ENCODE measurements at regions not wholly inside any gene's neighbourhood (a gene's known extent, or its start where the extent isn't known, plus 50 kb on each side); places are given as distances from the start of the nearest gene placed in this dataset.

DNA sequence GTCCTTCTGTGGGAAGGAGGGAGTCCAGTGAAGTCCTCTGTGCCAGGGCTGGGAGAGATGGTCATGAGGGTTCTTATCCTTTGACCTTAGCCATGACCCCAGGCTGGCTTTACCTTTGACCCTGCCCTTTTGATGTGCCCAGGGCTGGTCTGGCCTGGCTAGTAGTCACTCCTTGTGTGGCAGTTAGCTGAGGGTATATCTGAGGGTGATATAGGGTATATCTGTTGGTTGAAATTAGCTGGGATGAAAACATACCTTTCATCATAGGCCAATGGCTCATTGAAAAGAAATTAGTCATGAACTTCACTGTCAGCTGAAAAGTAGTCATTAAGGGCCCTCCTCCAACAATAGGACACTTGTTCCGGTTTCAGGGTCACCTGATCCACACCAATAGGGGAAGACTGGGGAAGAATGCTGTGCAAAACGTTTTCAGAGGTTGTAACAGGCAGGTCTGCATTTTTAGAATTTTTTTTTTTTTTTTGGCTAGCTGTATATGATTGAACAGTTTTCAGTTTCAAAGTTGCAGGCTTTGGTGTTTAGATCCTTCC, 74.6 kb upstream of the STOX2 start:
- Histone ChIP-seq H3K27ac (no peak overlapping the region), H3K4me1 (0 out of 3 replicates have a peak, but pooled peaks cover 7% of the 10 kb centered on the region), H3K4me2 (no peak overlapping the region), H3K4me3 (no peak overlapping the region), H3K9me3 (no peaks in the 10 kb centered on the region)
- ChIA-PET POLR2A (no interaction called here), CTCF (interaction anchor here (0.6 to 2.0 kb wide), 4 partner anchors 10 to 338 kb away, joined by 3 to 11 read pairs (median 4); no protein-coding TSS in a partner anchor)
- TF ChIP-seq HDAC2 (IDR thresholded peaks at IDR 0.05) = no peak
- TF ChIP-seq, protein P1, sequence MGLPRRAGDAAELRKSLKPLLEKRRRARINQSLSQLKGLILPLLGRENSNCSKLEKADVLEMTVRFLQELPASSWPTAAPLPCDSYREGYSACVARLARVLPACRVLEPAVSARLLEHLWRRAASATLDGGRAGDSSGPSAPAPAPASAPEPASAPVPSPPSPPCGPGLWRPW (IDR thresholded peaks at IDR 0.05) = no peak
- no peak for TF ChIP-seq EHF (CRISPR knock-in tag; IDR thresholded peaks at IDR 0.05)
- no peak for TF ChIP-seq BHLHE40 (IDR thresholded peaks at IDR 0.05; ENCODE audit: low read depth, low read length)
- no peak for TF ChIP-seq JUNB (IDR thresholded peaks at IDR 0.05)
- TF ChIP-seq PHF8 (IDR thresholded peaks at IDR 0.05; ENCODE audit: borderline replicate concordance, low read depth) = no peak
- TF ChIP-seq FOSL2 (IDR thresholded peaks at IDR 0.05) = no peak
- no peak for TF ChIP-seq FOSL2 (CRISPR knock-in tag; IDR thresholded peaks at IDR 0.05)
- TF ChIP-seq ZC3H11A (IDR thresholded peaks at IDR 0.05) = no peak
- TF ChIP-seq SREBF2 (IDR thresholded peaks at IDR 0.05) = no peak
- no peak for TF ChIP-seq GATA3 (IDR thresholded peaks at IDR 0.05; ENCODE audit: borderline replicate concordance)
- no peak for TF ChIP-seq HOXB5 (CRISPR knock-in tag; IDR thresholded peaks at IDR 0.05)
- no peak for TF ChIP-seq ZFP36 (IDR thresholded peaks at IDR 0.05; ENCODE audit: borderline replicate concordance, partially characterized antibody)
- no peak for TF ChIP-seq RAD21 (conservative IDR thresholded peaks at IDR 0.05 in 1 of 2, IDR thresholded peaks at IDR 0.05 in 1 of 2)
- TF ChIP-seq, protein P2, sequence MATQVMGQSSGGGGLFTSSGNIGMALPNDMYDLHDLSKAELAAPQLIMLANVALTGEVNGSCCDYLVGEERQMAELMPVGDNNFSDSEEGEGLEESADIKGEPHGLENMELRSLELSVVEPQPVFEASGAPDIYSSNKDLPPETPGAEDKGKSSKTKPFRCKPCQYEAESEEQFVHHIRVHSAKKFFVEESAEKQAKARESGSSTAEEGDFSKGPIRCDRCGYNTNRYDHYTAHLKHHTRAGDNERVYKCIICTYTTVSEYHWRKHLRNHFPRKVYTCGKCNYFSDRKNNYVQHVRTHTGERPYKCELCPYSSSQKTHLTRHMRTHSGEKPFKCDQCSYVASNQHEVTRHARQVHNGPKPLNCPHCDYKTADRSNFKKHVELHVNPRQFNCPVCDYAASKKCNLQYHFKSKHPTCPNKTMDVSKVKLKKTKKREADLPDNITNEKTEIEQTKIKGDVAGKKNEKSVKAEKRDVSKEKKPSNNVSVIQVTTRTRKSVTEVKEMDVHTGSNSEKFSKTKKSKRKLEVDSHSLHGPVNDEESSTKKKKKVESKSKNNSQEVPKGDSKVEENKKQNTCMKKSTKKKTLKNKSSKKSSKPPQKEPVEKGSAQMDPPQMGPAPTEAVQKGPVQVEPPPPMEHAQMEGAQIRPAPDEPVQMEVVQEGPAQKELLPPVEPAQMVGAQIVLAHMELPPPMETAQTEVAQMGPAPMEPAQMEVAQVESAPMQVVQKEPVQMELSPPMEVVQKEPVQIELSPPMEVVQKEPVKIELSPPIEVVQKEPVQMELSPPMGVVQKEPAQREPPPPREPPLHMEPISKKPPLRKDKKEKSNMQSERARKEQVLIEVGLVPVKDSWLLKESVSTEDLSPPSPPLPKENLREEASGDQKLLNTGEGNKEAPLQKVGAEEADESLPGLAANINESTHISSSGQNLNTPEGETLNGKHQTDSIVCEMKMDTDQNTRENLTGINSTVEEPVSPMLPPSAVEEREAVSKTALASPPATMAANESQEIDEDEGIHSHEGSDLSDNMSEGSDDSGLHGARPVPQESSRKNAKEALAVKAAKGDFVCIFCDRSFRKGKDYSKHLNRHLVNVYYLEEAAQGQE (IDR thresholded peaks at IDR 0.05) = no peak
- TF ChIP-seq, protein P3, sequence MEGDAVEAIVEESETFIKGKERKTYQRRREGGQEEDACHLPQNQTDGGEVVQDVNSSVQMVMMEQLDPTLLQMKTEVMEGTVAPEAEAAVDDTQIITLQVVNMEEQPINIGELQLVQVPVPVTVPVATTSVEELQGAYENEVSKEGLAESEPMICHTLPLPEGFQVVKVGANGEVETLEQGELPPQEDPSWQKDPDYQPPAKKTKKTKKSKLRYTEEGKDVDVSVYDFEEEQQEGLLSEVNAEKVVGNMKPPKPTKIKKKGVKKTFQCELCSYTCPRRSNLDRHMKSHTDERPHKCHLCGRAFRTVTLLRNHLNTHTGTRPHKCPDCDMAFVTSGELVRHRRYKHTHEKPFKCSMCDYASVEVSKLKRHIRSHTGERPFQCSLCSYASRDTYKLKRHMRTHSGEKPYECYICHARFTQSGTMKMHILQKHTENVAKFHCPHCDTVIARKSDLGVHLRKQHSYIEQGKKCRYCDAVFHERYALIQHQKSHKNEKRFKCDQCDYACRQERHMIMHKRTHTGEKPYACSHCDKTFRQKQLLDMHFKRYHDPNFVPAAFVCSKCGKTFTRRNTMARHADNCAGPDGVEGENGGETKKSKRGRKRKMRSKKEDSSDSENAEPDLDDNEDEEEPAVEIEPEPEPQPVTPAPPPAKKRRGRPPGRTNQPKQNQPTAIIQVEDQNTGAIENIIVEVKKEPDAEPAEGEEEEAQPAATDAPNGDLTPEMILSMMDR (IDR thresholded peaks at IDR 0.05) = no peak
- DNase-seq (ENCODE audit: low read depth in 1 of 2, low spot score in 1 of 2) (no peak), FAIRE-seq (no peak), ATAC-seq (no peak)
- 32% methylated on average over 2 of the region's 2 CpGs for WGBS (ENCODE audit: missing lambda C conversion rate)

DNA sequence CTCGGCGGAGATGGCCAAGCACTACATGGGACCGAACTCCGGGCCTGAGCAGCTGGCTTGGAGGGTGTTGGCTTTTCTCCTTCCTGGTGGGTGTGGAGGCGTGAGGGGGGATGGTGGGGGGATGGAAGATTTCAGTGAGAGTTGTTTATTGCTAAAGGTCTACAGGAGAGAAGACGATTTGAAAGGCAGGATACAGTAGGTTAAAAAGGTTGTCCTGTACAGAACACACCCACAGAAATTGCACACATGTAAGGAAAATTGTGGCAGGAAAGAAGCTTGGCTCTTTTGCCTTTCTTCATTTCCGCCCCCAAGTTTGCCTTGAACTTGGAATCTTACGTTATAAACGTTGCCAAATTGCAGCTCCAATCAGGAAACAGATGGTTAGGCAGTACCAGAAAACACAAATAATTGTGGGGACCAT, 74.1 kb upstream of the STOX2 start:
- ChIA-PET POLR2A (interaction anchor here (0.7 kb wide), 1 partner anchor 644 kb away, joined by 4 read pairs; no protein-coding TSS in a partner anchor), CTCF (interaction anchor here (0.6 to 2.0 kb wide), 5 partner anchors 9 to 337 kb away, joined by 3 to 11 read pairs (median 5); no protein-coding TSS in a partner anchor)
- FAIRE-seq (no peak), DNase-seq (ENCODE audit: low read depth in 1 of 2, low spot score in 1 of 2) (no peak), ATAC-seq (no peak)
- H3K9me3 ChIP-seq = no peaks in the 10 kb centered on the region
- TF ChIP-seq KDM5A (IDR thresholded peaks at IDR 0.05) (no peak), SREBF2 (IDR thresholded peaks at IDR 0.05) (no peak), POLR2A (IDR thresholded peaks at IDR 0.05; ENCODE audit: low read length) (no peak), CEBPB (IDR thresholded peaks at IDR 0.05) (no peak)
- TF ChIP-seq, protein P4, sequence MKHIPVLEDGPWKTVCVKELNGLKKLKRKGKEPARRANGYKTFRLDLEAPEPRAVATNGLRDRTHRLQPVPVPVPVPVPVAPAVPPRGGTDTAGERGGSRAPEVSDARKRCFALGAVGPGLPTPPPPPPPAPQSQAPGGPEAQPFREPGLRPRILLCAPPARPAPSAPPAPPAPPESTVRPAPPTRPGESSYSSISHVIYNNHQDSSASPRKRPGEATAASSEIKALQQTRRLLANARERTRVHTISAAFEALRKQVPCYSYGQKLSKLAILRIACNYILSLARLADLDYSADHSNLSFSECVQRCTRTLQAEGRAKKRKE (CRISPR knock-in tag; IDR thresholded peaks at IDR 0.05; ENCODE audit: low read depth) = no peak
- no peak overlapping the region for H3K4me2 ChIP-seq
- H3K4me3 ChIP-seq = no peak overlapping the region
- WGBS (ENCODE audit: missing lambda C conversion rate) = 64% methylated on average over 8 of the region's 9 CpGs
- 0 out of 3 replicates have a peak, but pooled peaks cover 7% of the 10 kb centered on the region for H3K4me1 ChIP-seq
- H3K27ac ChIP-seq = no peak overlapping the region
